ENCODE measurements at regions not wholly inside any gene's neighbourhood (a gene's known extent, or its start where the extent isn't known, plus 50 kb on each side); places are given as distances from the start of the nearest gene placed in this dataset.
A peak's percentile ranks its signal among the peaks of the same experiment; 100 is the strongest.
"Not testable (repeated sequence)": the region's sequence is repeated elsewhere in the genome, so short reads cannot be mapped to it uniquely, and the experiment has no call there.

DNA sequence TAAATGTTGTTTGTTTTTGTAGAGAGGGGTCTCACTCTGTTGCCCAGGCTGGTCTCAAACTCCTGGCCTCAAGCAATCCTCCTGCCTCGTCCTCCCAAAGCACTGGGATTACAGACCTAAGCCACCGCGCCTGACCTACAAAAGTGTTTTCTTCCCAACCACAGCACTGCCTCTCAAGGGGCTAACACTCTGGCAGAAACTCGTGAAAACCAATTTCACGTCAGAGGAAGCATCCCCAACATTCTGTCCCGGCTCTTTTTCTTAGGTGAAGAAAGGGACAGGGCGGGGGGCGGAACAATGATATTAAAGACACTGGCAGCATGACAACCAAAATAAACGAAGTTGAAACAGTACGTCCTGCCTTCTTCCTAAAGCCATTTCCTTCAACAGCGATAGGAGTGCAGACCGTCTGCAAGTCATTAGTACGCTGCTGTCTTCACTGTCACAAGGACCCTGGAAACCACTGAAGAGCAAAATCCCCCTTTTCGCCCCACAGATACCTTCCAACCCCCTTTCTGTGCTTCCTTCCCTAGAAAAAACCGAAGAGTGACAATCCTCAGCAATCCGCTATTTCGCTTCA is 79.5 kb upstream of the NBPF20 start:
- FAIRE-seq; H3K27me3 ChIP-seq (ENCODE audit: control insufficient read depth, insufficient read depth, low read length); H3K4me3 ChIP-seq (ENCODE audit: low read depth, low read length); DNase-seq (ENCODE audit: low read depth); H3K36me3 ChIP-seq (ENCODE audit: control insufficient read depth, insufficient read depth, low read length): not testable (repeated sequence)

DNA sequence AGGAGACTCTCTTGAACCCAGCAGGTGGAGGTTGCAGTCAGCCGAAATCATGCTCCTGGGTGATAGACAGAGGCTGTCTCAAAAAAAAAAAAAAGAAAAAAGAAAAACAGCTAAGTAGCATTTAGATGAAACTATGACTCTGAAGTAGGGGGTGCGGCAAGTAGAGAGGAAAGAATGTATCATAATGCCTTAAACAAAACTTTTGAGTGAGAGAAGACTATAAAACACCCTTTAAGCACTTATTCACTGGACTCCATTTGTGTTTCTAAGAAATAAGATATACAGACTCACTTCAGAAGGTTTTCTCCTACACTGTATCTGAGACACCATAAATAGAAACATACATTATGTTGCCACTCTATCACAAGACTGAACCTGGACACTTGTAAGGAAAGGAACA is 78.9 kb upstream of the NBPF20 start:
- not testable (repeated sequence) for FAIRE-seq; H3K27me3 ChIP-seq (ENCODE audit: control insufficient read depth, insufficient read depth, low read length); H3K36me3 ChIP-seq (ENCODE audit: control insufficient read depth, insufficient read depth, low read length); DNase-seq (ENCODE audit: low read depth); H3K4me3 ChIP-seq (ENCODE audit: low read depth, low read length)

DNA sequence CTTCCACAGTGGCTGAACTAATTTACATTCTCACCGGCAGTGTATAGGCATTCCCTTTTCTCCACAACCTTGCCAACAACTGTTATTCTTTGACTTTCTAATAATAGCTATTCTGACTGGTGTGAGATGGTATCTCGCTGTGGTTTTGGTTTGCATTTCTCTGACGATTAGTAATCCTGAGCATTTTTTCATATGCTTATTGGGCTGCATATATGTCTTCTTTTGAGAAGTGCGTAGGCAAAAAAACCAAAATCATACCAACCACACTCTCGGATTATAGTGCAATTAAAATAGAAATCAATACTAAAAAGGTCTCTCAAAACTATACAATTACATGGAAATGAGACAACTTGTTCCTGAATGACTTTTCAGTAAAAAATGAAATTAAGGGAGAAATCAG is 74.8 kb upstream of the NBPF20 start:
- DNase-seq (ENCODE audit: low read depth) = not testable (repeated sequence)

DNA sequence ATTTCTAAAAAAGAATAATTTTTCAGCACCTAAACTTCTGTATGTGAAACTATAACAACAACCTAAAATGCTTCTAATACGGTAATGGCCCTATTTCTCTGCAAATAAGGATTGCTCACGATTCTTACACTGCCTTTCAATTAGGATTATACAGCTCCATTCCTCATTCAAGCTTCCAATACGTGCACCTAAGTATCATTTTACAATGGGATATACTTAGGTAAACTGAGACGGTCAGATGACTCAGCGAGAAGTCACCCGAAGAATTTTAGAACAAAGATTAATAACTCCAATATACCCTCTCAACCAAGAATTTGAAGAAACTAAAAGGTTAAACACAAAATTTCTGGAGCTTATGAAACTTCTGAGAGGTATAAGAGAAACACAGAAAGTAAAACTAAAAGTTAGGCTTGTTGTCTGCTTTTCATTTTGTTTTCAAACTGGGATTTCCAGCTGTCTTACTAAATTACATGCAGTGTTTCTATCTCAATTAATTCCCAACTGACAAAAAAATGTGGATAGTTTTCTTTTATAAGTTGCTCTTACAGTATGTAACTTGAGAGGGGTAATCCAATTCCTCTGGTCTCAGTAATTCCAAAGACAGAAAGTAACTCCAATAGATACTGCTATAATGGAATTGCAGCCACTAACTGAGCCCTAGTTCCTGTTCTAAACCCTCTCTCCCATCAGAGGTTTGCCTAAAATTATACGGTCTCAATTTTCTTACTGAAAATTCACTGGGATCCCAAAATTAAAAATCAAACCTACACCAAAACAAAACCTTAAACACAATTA is 69.9 kb upstream of the NBPF20 start:
- not testable (repeated sequence) for H3K4me3 ChIP-seq (ENCODE audit: low read depth, low read length); H3K27me3 ChIP-seq (ENCODE audit: control insufficient read depth, insufficient read depth, low read length); DNase-seq (ENCODE audit: low read depth); FAIRE-seq; H3K36me3 ChIP-seq (ENCODE audit: control insufficient read depth, insufficient read depth, low read length)

More for the DNA sequence above, 74.8 kb upstream of the NBPF20 start:
- FAIRE-seq; H3K27me3 ChIP-seq (ENCODE audit: control insufficient read depth, insufficient read depth, low read length); H3K36me3 ChIP-seq (ENCODE audit: control insufficient read depth, insufficient read depth, low read length); H3K4me3 ChIP-seq (ENCODE audit: low read depth, low read length): not testable (repeated sequence)

DNA sequence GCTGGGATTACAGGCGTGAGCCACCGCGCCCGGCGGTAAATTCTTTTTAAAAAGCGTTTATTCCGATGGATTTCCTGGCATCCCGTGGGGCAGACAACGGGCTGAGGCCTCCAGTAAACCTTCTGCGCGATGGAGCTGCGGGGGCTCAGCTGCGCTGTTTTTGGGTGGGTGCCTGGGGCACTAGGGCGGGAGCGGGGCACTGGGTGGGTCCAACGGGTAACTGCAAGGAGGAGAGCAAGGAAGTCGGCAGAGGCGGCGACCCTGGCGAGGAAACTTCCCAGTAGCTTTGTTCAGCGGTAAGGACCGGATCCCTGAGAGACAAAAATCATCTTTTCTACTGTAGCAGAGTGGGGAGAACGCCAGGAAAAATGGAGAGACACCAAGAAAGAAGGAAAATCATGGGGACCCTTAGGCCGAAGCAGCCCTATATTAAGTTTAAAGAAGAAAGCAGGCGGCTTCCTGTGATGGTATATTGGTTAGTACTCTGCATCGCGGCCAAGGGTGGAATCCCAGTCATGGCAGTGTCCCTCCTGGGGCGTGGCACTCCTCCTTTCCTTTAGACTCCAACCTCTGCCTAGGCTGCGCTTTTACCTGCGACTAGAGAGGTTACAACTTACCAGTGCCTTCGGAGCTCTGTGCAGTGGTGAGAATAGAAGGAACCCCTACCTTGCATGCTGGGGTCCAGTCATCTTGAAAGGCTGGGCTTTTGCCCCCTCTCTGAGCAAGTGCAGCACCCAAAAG is 63.0 kb upstream of the NBPF20 start:
- H3K4me3 ChIP-seq (ENCODE audit: low read depth, low read length); H3K27me3 ChIP-seq (ENCODE audit: control insufficient read depth, insufficient read depth, low read length); FAIRE-seq; DNase-seq (ENCODE audit: low read depth); H3K36me3 ChIP-seq (ENCODE audit: control insufficient read depth, insufficient read depth, low read length): not testable (repeated sequence)

DNA sequence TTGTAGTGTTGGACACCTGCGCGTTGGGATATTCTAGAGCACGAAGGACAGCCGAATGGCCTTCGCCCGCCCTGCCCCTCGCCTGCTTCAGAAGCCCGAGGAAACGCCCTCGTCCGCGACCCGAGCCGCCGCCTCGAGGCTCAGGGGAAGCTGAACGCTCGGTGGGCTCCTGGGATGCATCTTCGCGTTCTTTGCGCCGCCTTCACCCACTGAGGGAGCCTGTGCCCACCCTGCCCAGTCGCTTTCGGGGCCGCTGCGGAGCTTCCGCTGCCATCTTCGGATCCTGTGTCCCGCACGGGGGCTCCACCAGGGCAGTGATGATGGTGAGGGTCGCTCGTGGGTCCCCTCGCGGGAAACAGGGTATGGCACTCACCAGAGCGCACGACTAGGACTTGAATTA is 61.8 kb upstream of the NBPF20 start:
- not testable (repeated sequence) for H3K36me3 ChIP-seq (ENCODE audit: control insufficient read depth, insufficient read depth, low read length); FAIRE-seq; H3K27me3 ChIP-seq (ENCODE audit: control insufficient read depth, insufficient read depth, low read length); DNase-seq (ENCODE audit: low read depth); H3K4me3 ChIP-seq (ENCODE audit: low read depth, low read length)

DNA sequence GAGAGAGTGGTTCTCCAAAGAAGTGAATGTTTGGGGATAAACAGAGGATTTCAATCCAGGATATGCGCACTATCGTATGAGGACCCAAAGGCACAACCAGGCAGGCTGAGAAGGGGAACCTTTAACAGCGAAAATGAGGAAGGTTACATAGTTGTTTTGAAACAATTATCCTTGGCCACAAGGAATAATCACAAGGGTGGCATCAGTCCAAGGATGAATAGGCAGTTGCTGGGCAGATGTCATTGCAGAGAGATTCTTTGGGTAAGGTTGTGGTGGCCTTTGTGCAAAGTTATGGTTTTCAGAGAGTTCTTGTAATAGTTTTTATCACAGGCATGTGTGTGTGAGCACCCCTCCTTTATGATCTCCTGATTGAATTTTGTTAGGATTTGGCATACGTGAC is 58.9 kb upstream of the NBPF20 start:
- H3K27me3 ChIP-seq (ENCODE audit: control insufficient read depth, insufficient read depth, low read length); H3K36me3 ChIP-seq (ENCODE audit: control insufficient read depth, insufficient read depth, low read length); H3K4me3 ChIP-seq (ENCODE audit: low read depth, low read length); DNase-seq (ENCODE audit: low read depth); FAIRE-seq: not testable (repeated sequence)

DNA sequence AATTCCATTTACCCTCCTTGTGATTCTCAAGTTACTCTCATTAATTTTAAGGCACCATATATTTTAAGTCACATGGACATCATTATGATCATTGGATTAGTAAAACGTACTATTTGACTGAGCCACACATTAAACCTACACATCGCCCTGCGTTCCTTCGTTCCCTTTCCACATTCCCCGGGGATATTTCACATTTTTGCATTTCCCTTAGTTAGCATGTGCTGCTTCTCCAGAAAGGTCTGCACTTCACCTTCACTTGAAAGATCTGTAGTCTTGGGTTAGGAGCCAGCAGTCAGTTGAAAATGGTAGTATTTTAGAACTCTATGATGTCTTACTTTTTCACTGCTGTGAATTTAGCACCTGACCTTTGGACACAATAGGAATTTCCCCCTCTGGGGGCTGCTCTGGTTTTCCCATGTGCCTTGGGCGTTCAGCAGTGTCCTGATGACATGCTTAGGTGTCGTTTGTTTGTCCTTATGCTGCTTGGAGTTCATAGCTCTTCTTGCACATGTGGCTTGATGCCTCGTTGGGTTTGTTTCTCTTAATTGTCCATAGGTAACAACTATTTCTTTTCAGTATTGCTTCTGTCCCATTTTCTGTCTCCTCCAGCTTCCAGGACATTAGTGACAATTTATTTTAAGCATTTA is 56.9 kb upstream of the NBPF20 start:
- not testable (repeated sequence) for FAIRE-seq; H3K27me3 ChIP-seq (ENCODE audit: control insufficient read depth, insufficient read depth, low read length); H3K4me3 ChIP-seq (ENCODE audit: low read depth, low read length); DNase-seq (ENCODE audit: low read depth); H3K36me3 ChIP-seq (ENCODE audit: control insufficient read depth, insufficient read depth, low read length)

DNA sequence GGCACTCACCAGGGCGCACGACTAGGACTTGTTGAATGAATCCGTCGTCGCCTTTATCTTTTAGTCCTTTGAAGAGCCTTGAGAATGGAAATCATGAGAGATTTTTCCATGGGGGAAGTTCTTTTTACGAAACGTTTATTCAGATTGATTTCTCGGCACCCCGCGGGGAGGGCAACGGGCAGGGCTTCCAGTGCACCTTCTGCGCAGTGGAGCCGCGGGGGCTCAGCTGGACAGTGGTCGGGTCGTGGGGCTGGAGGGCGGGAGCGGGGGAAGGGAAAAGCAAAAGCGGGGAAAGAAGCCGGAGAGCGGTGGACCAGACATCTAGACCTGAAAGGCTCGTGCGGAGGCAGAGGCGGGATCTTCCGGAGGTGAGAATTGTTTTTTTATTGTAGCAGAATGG is 50.6 kb upstream of the NBPF20 start:
- not testable (repeated sequence) for H3K36me3 ChIP-seq (ENCODE audit: control insufficient read depth, insufficient read depth, low read length); H3K27me3 ChIP-seq (ENCODE audit: control insufficient read depth, insufficient read depth, low read length); FAIRE-seq; DNase-seq (ENCODE audit: low read depth)
- H3K4me3 ChIP-seq (ENCODE audit: low read depth, low read length) = peak overlapping the region; percentile 21

DNA sequence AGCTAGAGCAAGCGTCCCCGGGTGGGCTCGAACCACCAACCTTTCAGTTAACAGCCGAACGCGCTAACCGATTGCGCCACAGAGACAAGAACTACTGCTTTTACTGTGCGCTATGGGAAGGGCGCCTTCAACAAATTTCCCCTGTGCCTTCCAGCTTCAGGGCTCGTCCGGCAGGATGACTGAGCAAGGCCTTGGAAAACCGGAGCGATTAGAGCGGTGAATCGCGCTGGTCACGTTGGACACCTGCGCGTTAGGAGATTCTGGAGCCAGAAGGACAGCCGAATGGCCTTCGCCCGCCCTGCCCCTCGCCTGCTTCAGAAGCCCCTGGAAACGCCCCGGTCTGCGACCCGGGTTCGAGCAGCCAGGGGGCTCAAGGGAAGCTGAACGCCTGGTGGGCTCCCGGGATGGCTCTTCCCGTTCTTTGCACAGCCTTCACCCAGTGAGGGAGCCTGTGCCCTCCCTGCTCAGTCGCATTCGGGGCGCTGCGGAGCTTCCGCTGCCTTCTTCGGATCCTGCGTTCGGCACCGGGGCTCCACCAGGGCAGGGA is 50.0 kb upstream of the NBPF20 start:
- peak; percentile 39 for DNase-seq (ENCODE audit: low read depth)
- H3K4me3 ChIP-seq (ENCODE audit: low read depth, low read length) = peak overlapping the region; percentile 21
- not testable (repeated sequence) for H3K27me3 ChIP-seq (ENCODE audit: control insufficient read depth, insufficient read depth, low read length); FAIRE-seq; H3K36me3 ChIP-seq (ENCODE audit: control insufficient read depth, insufficient read depth, low read length)
